IMR-90 (cell line): ENCODE measurements at regions not wholly inside any gene's neighbourhood (a gene's known extent, or its start where the extent isn't known, plus 50 kb on each side); places are given as distances from the start of the nearest gene placed in this dataset.

Source experiments
- ATAC-seq: fragments of 200-7000 bp; cut with Tn5 transposase; 2 replicates; pipeline ENCODE4 v1.9.1; 2020; ENCODE audit warnings: low read depth, mild to moderate bottlenecking, moderate library complexity
- BruUV-seq: library from RNA; stranded (reverse); fragments of 400-500 nt; replicated peaks from 2 replicates; lab custom pipeline; 2021; lab: Mats Ljungman, UMichigan
- CTCF ChIA-PET: fragments of 300-600 bp; formaldehyde crosslinking; extraction: SDS; loops from one replicate; lab custom pipeline; 2021; ENCODE audit warnings: antibody characterized with exemption; lab: Yijun Ruan, JAX
- POLR2A ChIA-PET: fragments of 300-600 bp; sonication (Branson Sonifier 250); formaldehyde crosslinking; loops from one replicate; lab custom pipeline; 2022; ENCODE audit warnings: antibody characterized with exemption; ENCODE audit not compliant: unreplicated experiment; lab: Charles Lee
- DNase-seq: peaks from one replicate; pipeline ENCODE4 v3.0.0; 2013
- H2AFZ ChIP-seq: replicated peaks from 2 replicates; pipeline ENCODE3; 2013; ENCODE audit warnings: low read length, mild to moderate bottlenecking; ENCODE audit not compliant: poor library complexity
- H2AK5ac ChIP-seq: 2 replicates; pipeline ENCODE4 v1.6.1; 2013; ENCODE audit warnings: low read depth, low read length, inconsistent platforms
- H2AK9ac ChIP-seq: replicated peaks from 2 replicates; pipeline ENCODE3; 2013; ENCODE audit warnings: mild to moderate bottlenecking, low read depth, low read length, moderate library complexity; ENCODE audit not compliant: poor library complexity
- H2BK120ac ChIP-seq: 2 replicates; pipeline ENCODE4 v1.6.1; 2013; ENCODE audit warnings: low read depth, low read length, inconsistent platforms
- H2BK15ac ChIP-seq: 3 replicates; pipeline ENCODE4 v1.6.1; 2013; ENCODE audit warnings: low read depth, low read length, inconsistent platforms
- H2BK20ac ChIP-seq: 2 replicates; pipeline ENCODE4 v1.6.1; 2013; ENCODE audit warnings: low read depth, mild to moderate bottlenecking, inconsistent platforms, low read length, moderate library complexity
- H2BK5ac ChIP-seq: 2 replicates; pipeline ENCODE4 v1.6.1; 2013; ENCODE audit warnings: mild to moderate bottlenecking, low read depth, low read length, inconsistent platforms; ENCODE audit not compliant: poor library complexity, severe bottlenecking
- H3K14ac ChIP-seq: replicated peaks from 2 replicates; pipeline ENCODE4 v1.6.1; 2013; ENCODE audit warnings: low read depth, low read length, inconsistent platforms
- H3K18ac ChIP-seq: 2 replicates; pipeline ENCODE4 v1.6.1; 2013; ENCODE audit warnings: low read depth, low read length, control low read depth
- H3K23ac ChIP-seq: 2 replicates; pipeline ENCODE4 v1.6.1; 2013; ENCODE audit warnings: low read depth, low read length, inconsistent platforms
- H3K27ac ChIP-seq: 2 replicates; pipeline ENCODE4 v1.5.1; 2013; ENCODE audit warnings: mild to moderate bottlenecking, control low read depth, low read length; ENCODE audit not compliant: insufficient read depth
- H3K27me3 ChIP-seq: 2 replicates; pipeline ENCODE4 v1.6.1; 2013; ENCODE audit warnings: low read length; ENCODE audit not compliant: control insufficient read depth, insufficient read depth
- H3K36me3 ChIP-seq: 2 replicates; pipeline ENCODE4 v1.6.1; 2013; ENCODE audit warnings: low read length, mixed read lengths; ENCODE audit not compliant: control insufficient read depth, insufficient read depth
- H3K4ac ChIP-seq: 2 replicates; pipeline ENCODE4 v1.6.1; 2013; ENCODE audit warnings: low read depth, low read length, inconsistent platforms
- H3K4me1 ChIP-seq: 2 replicates; pipeline ENCODE4 v1.6.1; 2013; ENCODE audit warnings: low read length, mixed read lengths; ENCODE audit not compliant: control insufficient read depth, insufficient read depth
- H3K4me2 ChIP-seq: 2 replicates; pipeline ENCODE4 v1.6.1; 2013; ENCODE audit warnings: low read depth, mild to moderate bottlenecking, control low read depth, low read length, moderate library complexity
- H3K4me3 ChIP-seq: 2 replicates; pipeline ENCODE4 v1.5.1; 2013; ENCODE audit warnings: low read depth, mild to moderate bottlenecking, control low read depth, low read length, moderate library complexity; ENCODE audit not compliant: insufficient read depth
- H3K56ac ChIP-seq: 2 replicates; pipeline ENCODE4 v1.6.1; 2013; ENCODE audit warnings: low read length, inconsistent platforms; ENCODE audit not compliant: insufficient read depth; ENCODE audit errors: extremely low read depth
- H3K79me1 ChIP-seq, 2 experiments: 2 replicates each; pipeline ENCODE4 v1.6.1; 2013; ENCODE audit warnings: low read length in 2 of 2, inconsistent platforms in 1 of 2, low read depth in 1 of 2
- H3K9ac ChIP-seq: 2 replicates; pipeline ENCODE4 v1.6.1; 2013; ENCODE audit warnings: low read depth, low read length, control low read depth
- H3K9me1 ChIP-seq: 2 replicates; pipeline ENCODE4 v1.6.1; 2013; ENCODE audit warnings: low read length, inconsistent platforms; ENCODE audit not compliant: insufficient read depth
- H3K9me3 ChIP-seq: 2 replicates; pipeline ENCODE4 v1.6.1; 2013; ENCODE audit warnings: low read length; ENCODE audit not compliant: control insufficient read depth, insufficient read depth
- H4K20me1 ChIP-seq: 2 replicates; pipeline ENCODE4 v1.6.1; 2013; ENCODE audit warnings: low read length, inconsistent platforms; ENCODE audit not compliant: insufficient read depth
- H4K5ac ChIP-seq: 2 replicates; pipeline ENCODE4 v1.6.1; 2013; ENCODE audit warnings: mild to moderate bottlenecking, low read depth, low read length, control low read depth
- H4K8ac ChIP-seq, 2 experiments: 2 replicates each; pipeline ENCODE4 v1.6.1; 2013; ENCODE audit warnings: low read depth in 2 of 2, low read length in 2 of 2, control low read depth in 1 of 2, inconsistent platforms in 1 of 2
- H4K91ac ChIP-seq: 2 replicates; pipeline ENCODE4 v1.6.1; 2013; ENCODE audit warnings: low read depth, low read length, inconsistent platforms; ENCODE audit not compliant: insufficient read depth
- BHLHE40 ChIP-seq: fragments of 150-350 bp; IDR thresholded peaks from 2 replicates; pipeline ENCODE4 v1.6.1; 2016; ENCODE audit warnings: mild to moderate bottlenecking, low read depth, low read length
- CEBPB ChIP-seq: IDR thresholded peaks from 2 replicates; pipeline ENCODE4 v1.6.1; 2012; ENCODE audit warnings: low read depth, low read length, improper control_type of control experiment
- CHD1 ChIP-seq: IDR thresholded peaks from 2 replicates; pipeline ENCODE4 v1.6.1; 2012; ENCODE audit warnings: low read depth, low read length, improper control_type of control experiment
- CTCF ChIP-seq: conservative IDR thresholded peaks from 2 replicates; pipeline ENCODE4 v1.5.1; 2012; ENCODE audit warnings: mild to moderate bottlenecking, low read depth, low read length, improper control_type of control experiment
- FOS ChIP-seq: fragments of 150-350 bp; IDR thresholded peaks from 2 replicates; pipeline ENCODE4 v1.6.1; 2016; ENCODE audit warnings: low read depth, low read length
- MAFK ChIP-seq: IDR thresholded peaks from 2 replicates; pipeline ENCODE4 v1.6.1; 2012; ENCODE audit warnings: low read depth, low read length, improper control_type of control experiment
- MXI1 ChIP-seq: IDR thresholded peaks from 2 replicates; pipeline ENCODE4 v1.6.1; 2012; ENCODE audit warnings: low read depth, mild to moderate bottlenecking, low read length, moderate library complexity, borderline replicate concordance
- NFE2L2 ChIP-seq: fragments of 150-350 bp; IDR thresholded peaks from 2 replicates; pipeline ENCODE4 v1.6.1; 2016; ENCODE audit warnings: low read depth, mild to moderate bottlenecking, low read length
- POLR2A ChIP-seq: IDR thresholded peaks from 2 replicates; pipeline ENCODE4 v1.6.1; 2012; ENCODE audit warnings: mild to moderate bottlenecking, low read depth, low read length
- RCOR1 ChIP-seq: IDR thresholded peaks from 2 replicates; pipeline ENCODE4 v1.6.1; 2012; ENCODE audit warnings: mild to moderate bottlenecking, low read length, improper control_type of control experiment; ENCODE audit not compliant: insufficient replicate concordance
- SMC3 ChIP-seq: fragments of 150-350 bp; IDR thresholded peaks from 2 replicates; pipeline ENCODE4 v1.6.1; 2016; ENCODE audit warnings: low read depth, mild to moderate bottlenecking, antibody characterized with exemption, low read length, moderate library complexity
- WGBS, 2 experiments: methylation state at CpG; one replicate each; pipeline versions ENCODE4 v1.1.5 to v1.1.7; 2013; ENCODE audit warnings: missing lambda C conversion rate in 2 of 2; ENCODE audit not compliant: insufficient read length in 1 of 2; ENCODE audit errors: extremely low coverage in 2 of 2; 5-methylcytosine and 5-hydroxymethylcytosine counted together
- dilution Hi-C: fragments of 300-500 bp; cut with HindIII; formaldehyde crosslinking; loops from one replicate; pipeline ENCODE4 v1.14.3; 2018; ENCODE audit warnings: low sequenced_read_pairs; ENCODE audit not compliant: unreplicated experiment
- in situ Hi-C: fragments of 300-500 bp; cut with MboI; formaldehyde crosslinking; loops from 3 replicates; pipeline ENCODE4 v1.14.3; 2019; ENCODE audit warnings: low sequenced_read_pairs, inconsistent platforms, mixed read lengths
- intact Hi-C: fragments of 100-400 bp; cut with micrococcal nuclease; formaldehyde crosslinking; loops from 2 replicates; pipeline ENCODE4 v1.10.0; 2022

- H2AK5ac ChIP-seq = no peak overlapping the region
- H3K23ac ChIP-seq = no peak overlapping the region
- no peaks in the 10 kb centered on the region for H3K9me3 ChIP-seq
- WGBS, 2 experiments = 100% methylated on average over 1 of the region's 8 CpGs; no CpG with 5 or more reads in 1 of the 2 experiments
- no peaks in the 10 kb centered on the region for H3K27me3 ChIP-seq
- no peak overlapping the region for H2AFZ ChIP-seq
- no peak overlapping the region for H2BK120ac ChIP-seq
- no peak overlapping the region for H3K4ac ChIP-seq
- no peak overlapping the region for H4K5ac ChIP-seq
- no peak overlapping the region for H3K4me3 ChIP-seq
- H3K36me3 ChIP-seq = no peaks in the 10 kb centered on the region
- in situ Hi-C loops (no loop called here), dilution Hi-C loops (no loop called here), intact Hi-C loops (no loop called here)
- H3K56ac ChIP-seq = no peak overlapping the region
- no peak overlapping the region for H2BK5ac ChIP-seq
- no peaks in the 10 kb centered on the region for H3K79me1 ChIP-seq
- H3K9ac ChIP-seq = no peak overlapping the region
- H4K8ac ChIP-seq = no peak overlapping the region
- H3K9me1 ChIP-seq = no peaks in the 10 kb centered on the region
- no peak overlapping the region for H3K4me2 ChIP-seq
- no peak for ATAC-seq
- POLR2A ChIA-PET = no interaction called here
- no peak for DNase-seq
- H2AK9ac ChIP-seq = no peak overlapping the region
- H4K91ac ChIP-seq = no peak overlapping the region
- no TSS peak for BruUV-seq
- no peaks in the 10 kb centered on the region for H4K20me1 ChIP-seq
- no peak overlapping the region for H2BK15ac ChIP-seq
- CTCF ChIA-PET = no interaction called here
- no peak overlapping the region for H3K18ac ChIP-seq
- TF ChIP-seq FOS = no peak
- TF ChIP-seq MAFK = no peak
- no peak for TF ChIP-seq BHLHE40
- no peak for TF ChIP-seq CEBPB
- TF ChIP-seq POLR2A = no peak
- no peak for TF ChIP-seq CTCF
- no peak for TF ChIP-seq NFE2L2
- TF ChIP-seq CHD1 = no peak
- no peak for TF ChIP-seq MXI1
- TF ChIP-seq SMC3 = no peak
- TF ChIP-seq RCOR1 = no peak
- H3K4me1 ChIP-seq = no peaks in the 10 kb centered on the region
- H3K27ac ChIP-seq = no peak overlapping the region
- no peak overlapping the region for H2BK20ac ChIP-seq
- H3K14ac ChIP-seq = no peak overlapping the region
These were observed 264.2 kb upstream of the KITLG start for GRCh38 chr12:88844426-88844825.
